ENCODE measurements at regions not wholly inside any gene's neighbourhood (a gene's known extent, or its start where the extent isn't known, plus 50 kb on each side); places are given as distances from the start of the nearest gene placed in this dataset.

GRCh38 chr17:13405080-13405479, 196.6 kb downstream of the HS3ST3A1 start:
- no peak for TF ChIP-seq EP300 (IDR thresholded peaks at IDR 0.05)
- TF ChIP-seq, protein P1, sequence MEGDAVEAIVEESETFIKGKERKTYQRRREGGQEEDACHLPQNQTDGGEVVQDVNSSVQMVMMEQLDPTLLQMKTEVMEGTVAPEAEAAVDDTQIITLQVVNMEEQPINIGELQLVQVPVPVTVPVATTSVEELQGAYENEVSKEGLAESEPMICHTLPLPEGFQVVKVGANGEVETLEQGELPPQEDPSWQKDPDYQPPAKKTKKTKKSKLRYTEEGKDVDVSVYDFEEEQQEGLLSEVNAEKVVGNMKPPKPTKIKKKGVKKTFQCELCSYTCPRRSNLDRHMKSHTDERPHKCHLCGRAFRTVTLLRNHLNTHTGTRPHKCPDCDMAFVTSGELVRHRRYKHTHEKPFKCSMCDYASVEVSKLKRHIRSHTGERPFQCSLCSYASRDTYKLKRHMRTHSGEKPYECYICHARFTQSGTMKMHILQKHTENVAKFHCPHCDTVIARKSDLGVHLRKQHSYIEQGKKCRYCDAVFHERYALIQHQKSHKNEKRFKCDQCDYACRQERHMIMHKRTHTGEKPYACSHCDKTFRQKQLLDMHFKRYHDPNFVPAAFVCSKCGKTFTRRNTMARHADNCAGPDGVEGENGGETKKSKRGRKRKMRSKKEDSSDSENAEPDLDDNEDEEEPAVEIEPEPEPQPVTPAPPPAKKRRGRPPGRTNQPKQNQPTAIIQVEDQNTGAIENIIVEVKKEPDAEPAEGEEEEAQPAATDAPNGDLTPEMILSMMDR (IDR thresholded peaks at IDR 0.05) = no peak

Measured in tibial nerve (tissue), 4 donors.